Erythroblast (primary cell): ENCODE measurements at regions not wholly inside any gene's neighbourhood (a gene's known extent, or its start where the extent isn't known, plus 50 kb on each side); places are given as distances from the start of the nearest gene placed in this dataset.

ENCODE experiments used
- GATA1 ChIP-seq: IDR thresholded peaks from 2 replicates; pipeline ENCODE4 v1.6.1; 2011; ENCODE audit warnings: low read depth, mild to moderate bottlenecking, control low read depth, low read length, moderate library complexity
- POLR2A ChIP-seq: IDR thresholded peaks from 2 replicates; pipeline ENCODE4 v1.6.1; 2011; ENCODE audit warnings: mild to moderate bottlenecking, low read length

GRCh38 chr1:58057826-58058225 lies 488.7 kb downstream of the OMA1 start:
- TF ChIP-seq POLR2A, result no peak
- TF ChIP-seq GATA1, result no peak
